ENCODE measurements at regions not wholly inside any gene's neighbourhood (a gene's known extent, or its start where the extent isn't known, plus 50 kb on each side); places are given as distances from the start of the nearest gene placed in this dataset.

GRCh38 chr12:25868193-25868592, 90.3 kb upstream of the RASSF8 start:
- DNase-seq (no peak), FAIRE-seq (no peak), ATAC-seq (no peak)
- Histone ChIP-seq H3K9me3 (no peaks in the 10 kb centered on the region), H3K27ac (no peak overlapping the region), H3K4me3 (no peak overlapping the region), H3K36me3 (no peaks in the 10 kb centered on the region), H3K4me1 (no peaks in the 10 kb centered on the region), H3K27me3 (no peaks in the 10 kb centered on the region)
- TF ChIP-seq, protein P1, sequence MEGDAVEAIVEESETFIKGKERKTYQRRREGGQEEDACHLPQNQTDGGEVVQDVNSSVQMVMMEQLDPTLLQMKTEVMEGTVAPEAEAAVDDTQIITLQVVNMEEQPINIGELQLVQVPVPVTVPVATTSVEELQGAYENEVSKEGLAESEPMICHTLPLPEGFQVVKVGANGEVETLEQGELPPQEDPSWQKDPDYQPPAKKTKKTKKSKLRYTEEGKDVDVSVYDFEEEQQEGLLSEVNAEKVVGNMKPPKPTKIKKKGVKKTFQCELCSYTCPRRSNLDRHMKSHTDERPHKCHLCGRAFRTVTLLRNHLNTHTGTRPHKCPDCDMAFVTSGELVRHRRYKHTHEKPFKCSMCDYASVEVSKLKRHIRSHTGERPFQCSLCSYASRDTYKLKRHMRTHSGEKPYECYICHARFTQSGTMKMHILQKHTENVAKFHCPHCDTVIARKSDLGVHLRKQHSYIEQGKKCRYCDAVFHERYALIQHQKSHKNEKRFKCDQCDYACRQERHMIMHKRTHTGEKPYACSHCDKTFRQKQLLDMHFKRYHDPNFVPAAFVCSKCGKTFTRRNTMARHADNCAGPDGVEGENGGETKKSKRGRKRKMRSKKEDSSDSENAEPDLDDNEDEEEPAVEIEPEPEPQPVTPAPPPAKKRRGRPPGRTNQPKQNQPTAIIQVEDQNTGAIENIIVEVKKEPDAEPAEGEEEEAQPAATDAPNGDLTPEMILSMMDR (IDR thresholded peaks at IDR 0.05): no peak
- intact Hi-C loops (cut with DNase I): no loop called here

DNA sequence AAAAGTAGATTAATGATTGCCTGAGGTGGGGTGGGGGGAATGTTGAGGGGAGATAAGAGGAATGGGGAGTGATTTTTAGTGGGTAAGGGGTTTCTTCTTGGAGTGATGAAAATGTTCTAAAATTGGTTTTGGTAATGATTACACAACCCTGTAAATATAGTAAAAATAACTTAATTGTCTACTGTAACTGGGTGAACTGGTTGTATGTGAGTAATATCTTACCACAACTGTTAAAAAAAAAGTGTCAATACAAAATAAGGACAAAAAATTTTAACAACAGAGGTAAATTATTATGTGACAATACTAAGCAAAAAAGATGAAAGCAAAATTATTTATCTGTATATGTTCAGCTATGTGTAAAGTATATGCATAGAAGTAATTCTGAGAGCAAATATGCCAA, 86.3 kb upstream of the RASSF8 start:
- Histone ChIP-seq H3K4me1 (no peaks in the 10 kb centered on the region), H3K27me3 (no peaks in the 10 kb centered on the region), H3K9me3 (no peaks in the 10 kb centered on the region), H3K4me3 (no peak overlapping the region), H3K36me3 (no peaks in the 10 kb centered on the region), H3K27ac (no peak overlapping the region)
- no peak for DNase-seq
- TF ChIP-seq, protein P1 (IDR thresholded peaks at IDR 0.05): no peak
- FAIRE-seq: no peak
- intact Hi-C loops (cut with DNase I): no loop called here
- no peak for ATAC-seq

DNA sequence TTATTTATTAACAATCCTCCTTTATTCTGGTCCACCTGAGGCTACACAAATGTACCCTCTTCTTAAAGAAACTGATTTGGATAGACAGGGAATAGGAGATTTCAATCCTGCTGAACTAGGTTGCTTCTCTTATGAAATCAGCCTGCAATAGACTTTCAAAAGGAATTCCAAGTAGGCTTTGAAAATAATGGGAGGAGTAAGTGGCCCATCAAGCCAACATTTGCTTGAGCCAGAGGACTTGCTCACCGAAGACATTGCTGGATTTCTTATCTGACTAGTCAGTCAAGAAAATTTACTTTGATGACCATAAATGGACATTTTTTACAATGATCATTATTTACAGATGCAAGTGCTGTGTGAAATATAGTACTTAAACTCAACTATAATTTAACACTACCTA, 82.8 kb upstream of the RASSF8 start:
- WGBS, 2 donors: 45 to 49% methylated on average over 1 of the region's 1 CpG
- intact Hi-C loops (cut with DNase I): no loop called here
- H3K9me3 ChIP-seq: no peaks in the 10 kb centered on the region
- ATAC-seq (no peak), FAIRE-seq (no peak), DNase-seq (no peak)
- no peak overlapping the region for H3K27ac ChIP-seq
- H3K36me3 ChIP-seq: no peaks in the 10 kb centered on the region
- TF ChIP-seq, protein P1 (IDR thresholded peaks at IDR 0.05): no peak
- no peak overlapping the region for H3K4me3 ChIP-seq
- no peaks in the 10 kb centered on the region for H3K27me3 ChIP-seq
- H3K4me1 ChIP-seq: no peaks in the 10 kb centered on the region

DNA sequence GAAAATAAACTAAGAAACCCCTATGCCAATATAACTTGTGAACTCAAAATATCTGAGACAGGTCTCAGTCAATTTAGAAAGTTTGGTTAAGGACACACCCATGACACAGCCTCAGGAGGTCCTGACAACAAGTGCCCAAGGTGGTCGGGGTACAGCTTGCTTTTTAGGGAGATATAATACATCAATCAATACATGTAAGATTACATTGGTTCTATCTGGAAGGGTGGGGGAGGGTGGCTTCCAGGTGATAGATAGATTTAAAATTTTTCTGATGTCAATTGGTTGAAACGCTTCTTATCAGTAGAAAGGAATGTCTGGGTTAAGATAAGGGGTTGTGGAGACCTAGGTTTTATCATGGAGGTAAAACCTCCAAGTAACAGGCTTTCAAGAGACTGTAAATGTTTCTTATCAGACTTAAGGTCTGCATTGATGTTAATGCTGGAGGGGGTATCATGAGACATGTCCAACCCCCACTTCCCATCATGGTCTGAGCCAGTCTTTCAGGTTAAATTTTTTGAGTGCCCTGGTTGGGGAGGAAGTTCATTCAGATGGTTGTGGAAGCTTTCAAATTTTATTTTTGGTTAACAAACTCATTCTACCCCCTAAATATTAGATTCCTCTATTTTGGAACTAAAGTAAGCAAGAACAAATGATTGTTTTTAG, 82.0 kb upstream of the RASSF8 start:
- Histone ChIP-seq H3K36me3 (no peaks in the 10 kb centered on the region), H3K4me3 (no peak overlapping the region), H3K27me3 (no peaks in the 10 kb centered on the region), H3K9me3 (no peaks in the 10 kb centered on the region), H3K27ac (no peak overlapping the region), H3K4me1 (no peaks in the 10 kb centered on the region)
- 12 to 14% methylated on average over 2 of the region's 2 CpGs for WGBS, 2 donors
- TF ChIP-seq, protein P1 (IDR thresholded peaks at IDR 0.05): no peak
- ATAC-seq (no peak), DNase-seq (no peak), FAIRE-seq (no peak)
- intact Hi-C loops (cut with DNase I): no loop called here

GRCh38 chr12:25877446-25877845, 81.0 kb upstream of the RASSF8 start:
- Histone ChIP-seq H3K4me1 (no peaks in the 10 kb centered on the region), H3K27me3 (no peaks in the 10 kb centered on the region), H3K27ac (no peak overlapping the region), H3K4me3 (no peak overlapping the region), H3K36me3 (no peaks in the 10 kb centered on the region), H3K9me3 (no peaks in the 10 kb centered on the region)
- 94 to 96% methylated on average over 1 of the region's 1 CpG for WGBS, 2 donors
- FAIRE-seq (no peak), DNase-seq (no peak), ATAC-seq (no peak)
- TF ChIP-seq, protein P1 (IDR thresholded peaks at IDR 0.05): no peak
- intact Hi-C loops (cut with DNase I): no loop called here

Data from pancreas (tissue), 10 donors.